GF-D8 (cell line): ENCODE measurements at regions not wholly inside any gene's neighbourhood (a gene's known extent, or its start where the extent isn't known, plus 50 kb on each side); places are given as distances from the start of the nearest gene placed in this dataset.

Experiments used
- DNase-seq: peaks from one replicate; lab custom pipeline; 2025; lab: John Stamatoyannopoulos, UW

GRCh38 chr3:72204452-72204851 is 419.5 kb upstream of the PROK2 start:
- DNase-seq, result no peak

DNA sequence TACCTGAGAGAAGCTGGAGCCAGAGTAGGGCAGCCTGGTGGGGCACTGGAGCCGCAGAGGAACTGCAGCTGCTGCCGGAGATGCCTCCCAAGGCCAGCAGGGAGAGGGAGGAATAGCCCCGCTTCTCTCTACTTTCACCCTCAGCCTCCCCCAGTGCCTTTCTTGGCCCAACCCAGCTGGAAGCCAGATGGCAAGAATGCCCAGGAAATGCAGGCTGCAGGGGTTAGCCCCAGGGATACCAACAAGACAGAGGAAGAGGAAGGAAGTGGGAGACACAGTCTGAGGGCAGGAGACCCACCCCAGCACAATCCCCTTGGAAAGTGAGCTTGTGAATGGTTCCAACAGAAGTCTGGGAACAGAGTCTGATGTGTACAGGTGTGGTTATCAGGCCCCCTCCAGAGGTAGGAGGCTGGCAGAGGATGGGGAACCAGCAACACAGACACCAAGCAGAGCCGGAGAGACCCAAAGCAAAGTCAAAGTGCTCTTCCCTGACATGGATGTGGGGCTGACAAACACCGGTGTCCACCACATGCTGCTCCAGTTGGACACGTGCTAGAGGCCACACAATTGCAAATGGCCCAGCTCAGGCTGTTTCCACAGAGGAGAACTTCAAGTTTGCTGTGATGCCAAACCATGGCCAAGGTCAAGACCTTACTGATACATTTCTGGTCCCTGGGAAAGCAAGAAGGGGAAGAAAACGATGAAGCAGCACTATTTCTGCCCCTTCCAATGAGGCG is 418.8 kb upstream of the PROK2 start:
- DNase-seq, result no peak

DNA sequence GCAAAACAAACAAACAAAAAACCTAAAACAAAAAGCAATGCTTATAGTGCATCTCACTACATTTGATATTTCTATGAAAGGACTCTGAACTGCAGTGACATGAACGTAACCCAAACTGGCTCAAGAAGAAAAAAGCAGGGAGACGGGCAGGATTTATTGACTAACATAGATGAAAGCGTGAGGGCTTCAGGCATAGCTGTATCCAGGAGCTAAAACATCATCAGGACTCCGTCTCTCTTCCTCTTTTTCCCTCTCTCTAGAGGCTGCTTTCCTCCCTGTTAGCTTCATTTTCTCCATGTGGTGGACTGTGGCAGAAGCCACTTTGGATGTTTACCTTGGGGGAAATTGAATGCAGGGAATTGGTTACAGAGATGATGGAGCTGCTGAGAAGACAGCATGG is 418.2 kb upstream of the PROK2 start:
- no peak for DNase-seq

GRCh38 chr3:72200332-72200731 is 415.4 kb upstream of the PROK2 start:
- DNase-seq, result no peak

DNA sequence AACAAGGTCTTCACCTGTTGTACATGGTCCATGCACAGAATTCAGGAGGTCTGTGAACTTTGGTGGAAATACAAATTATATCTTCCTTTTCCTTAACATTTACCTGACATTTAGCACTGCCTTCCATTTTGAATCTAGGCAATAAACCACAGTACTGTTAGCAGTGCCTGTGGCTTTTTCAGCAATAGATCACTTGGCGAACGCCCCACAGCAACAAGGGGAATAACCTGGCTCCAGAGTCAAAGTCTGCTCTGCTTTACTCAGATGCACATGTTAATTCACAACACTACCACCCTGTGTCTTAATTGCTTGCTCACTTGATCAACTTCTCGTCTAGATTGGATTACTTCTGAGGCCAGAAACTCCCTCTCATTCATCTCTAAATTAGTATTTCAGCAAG is 414.6 kb upstream of the PROK2 start:
- no peak for DNase-seq

DNA sequence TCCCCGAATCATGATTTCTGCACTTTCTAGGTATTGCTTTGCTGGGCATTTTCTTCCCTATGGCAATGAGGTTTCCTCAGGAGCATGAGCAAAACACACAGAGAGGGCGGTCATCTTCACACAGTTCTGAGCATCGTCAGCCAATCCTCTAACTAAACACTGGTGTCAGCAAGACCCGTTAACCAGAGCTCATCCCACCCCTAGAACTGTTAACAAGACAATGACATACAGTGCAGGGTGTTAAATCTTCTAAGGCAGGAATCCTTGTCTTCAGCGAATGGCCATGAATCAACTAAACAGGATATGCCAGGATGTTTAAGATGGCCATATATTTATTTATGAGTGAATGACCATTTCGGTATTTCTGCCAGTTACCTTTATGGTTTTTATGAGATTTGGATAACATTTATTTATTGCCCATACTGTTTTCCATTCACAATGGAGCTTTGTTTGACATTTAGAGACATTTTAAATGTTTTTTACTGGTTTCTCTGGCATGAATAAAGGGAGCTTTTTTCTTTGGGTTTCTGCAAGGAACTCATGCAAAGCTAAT is 411.5 kb upstream of the PROK2 start:
- DNase-seq, result no peak

- no peak for DNase-seq
These were observed 410.9 kb upstream of the PROK2 start for GRCh38 chr3:72195895-72196294.

- DNase-seq, result no peak
These were observed 409.5 kb upstream of the PROK2 start for GRCh38 chr3:72194458-72194857.

- DNase-seq, result no peak
These were observed 409.0 kb upstream of the PROK2 start for GRCh38 chr3:72193771-72194430.

DNA sequence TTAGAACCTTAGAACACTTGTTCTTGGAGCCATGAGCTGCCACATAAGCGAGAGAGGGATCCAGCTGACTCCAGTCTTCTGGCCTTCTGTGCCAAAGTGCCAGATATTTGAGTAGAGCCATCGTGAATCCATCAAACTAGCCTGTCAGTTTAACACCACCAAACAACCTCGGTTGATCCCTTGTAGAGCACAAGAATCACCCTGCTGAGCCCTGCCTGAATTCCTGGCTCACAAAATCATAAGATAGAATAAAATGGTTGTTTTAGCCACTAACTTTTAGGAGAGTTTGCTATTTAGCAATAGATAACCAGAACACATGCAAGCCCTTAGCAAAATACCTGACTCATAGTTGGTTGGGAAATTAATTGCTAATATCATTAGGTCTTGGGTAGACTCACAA is 407.6 kb upstream of the PROK2 start:
- no peak for DNase-seq

DNA sequence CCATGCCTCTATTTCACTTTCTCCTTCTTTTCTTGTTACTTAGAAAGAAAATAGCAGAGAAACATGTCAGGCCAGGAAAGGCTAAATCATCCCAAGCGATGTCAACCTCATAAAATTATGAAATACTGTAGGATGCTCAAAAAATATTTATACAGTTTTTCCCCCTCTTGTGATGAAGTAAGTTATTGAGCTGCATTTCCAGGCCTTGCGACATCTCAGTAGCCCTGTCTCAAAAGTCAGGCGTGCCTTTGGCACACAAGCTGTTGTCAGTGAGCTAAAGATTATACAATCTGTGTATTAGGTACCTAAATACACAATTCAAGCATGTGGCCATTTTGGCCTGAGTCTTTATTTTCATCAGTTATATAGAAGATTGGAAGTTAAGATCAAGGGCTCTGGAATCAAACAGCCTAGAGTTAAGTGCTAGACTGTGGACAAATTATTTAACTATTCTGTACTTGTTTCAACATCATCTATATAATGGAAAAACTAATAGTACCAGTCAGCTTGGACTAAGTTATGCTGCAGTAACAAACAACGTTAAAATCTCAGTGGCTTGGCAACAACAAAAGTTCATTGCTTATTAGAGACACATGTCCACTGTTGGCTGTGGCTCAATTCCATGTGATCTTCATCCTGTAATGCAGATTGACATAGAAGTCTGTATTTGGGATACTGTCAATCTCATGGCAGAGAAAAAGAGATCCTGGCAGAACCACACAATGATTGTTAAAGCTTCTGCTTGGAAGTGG is 406.4 kb upstream of the PROK2 start:
- DNase-seq, result no peak

- DNase-seq, result no peak
These were observed 405.1 kb upstream of the PROK2 start for GRCh38 chr3:72190050-72190449.

GRCh38 chr3:72189339-72189738 is 404.4 kb upstream of the PROK2 start:
- no peak for DNase-seq

- DNase-seq, result no peak
These were observed 403.6 kb upstream of the PROK2 start for GRCh38 chr3:72188536-72188935.

DNA sequence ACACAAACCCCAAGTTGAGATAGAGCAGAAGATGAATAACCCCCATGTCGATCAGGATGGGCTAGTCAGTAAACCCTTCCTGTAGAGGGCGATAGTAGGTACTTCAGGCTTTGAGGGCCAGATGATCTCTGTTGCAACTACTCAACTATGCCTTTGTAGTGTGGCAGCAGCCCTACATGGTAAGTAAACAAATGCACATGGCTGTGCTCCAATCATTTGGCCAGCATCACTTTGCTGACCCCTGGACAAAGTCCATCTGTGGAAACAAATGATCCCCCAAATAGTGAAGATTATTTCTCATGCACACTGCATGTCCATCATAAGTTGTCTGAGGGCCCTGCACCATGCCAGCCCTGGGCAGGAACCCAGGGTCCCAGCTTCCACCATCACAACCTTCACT is 402.2 kb upstream of the PROK2 start:
- no peak for DNase-seq

- DNase-seq, result no peak
These were observed 401.5 kb upstream of the PROK2 start for GRCh38 chr3:72186400-72186855.

GRCh38 chr3:72185549-72186399 is 400.8 kb upstream of the PROK2 start:
- no peak for DNase-seq

DNA sequence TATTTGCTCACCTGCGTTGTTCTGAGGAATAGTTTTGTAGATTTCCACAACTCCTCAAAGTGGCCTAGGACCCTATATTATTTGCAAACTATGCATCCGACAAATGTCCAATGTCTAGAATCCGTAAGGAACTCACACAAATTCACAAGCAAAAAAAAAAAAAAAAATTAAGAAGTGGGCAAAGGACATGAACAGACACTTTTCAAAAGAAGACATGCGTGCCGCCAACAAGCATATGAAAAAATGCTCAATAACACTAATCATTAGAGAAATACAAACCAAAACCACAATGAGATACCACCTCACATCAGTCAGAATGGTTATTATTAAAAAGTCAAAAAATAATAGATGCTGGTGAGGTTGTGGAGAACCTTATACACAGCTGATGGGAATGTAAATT is 398.5 kb upstream of the PROK2 start:
- no peak for DNase-seq

DNA sequence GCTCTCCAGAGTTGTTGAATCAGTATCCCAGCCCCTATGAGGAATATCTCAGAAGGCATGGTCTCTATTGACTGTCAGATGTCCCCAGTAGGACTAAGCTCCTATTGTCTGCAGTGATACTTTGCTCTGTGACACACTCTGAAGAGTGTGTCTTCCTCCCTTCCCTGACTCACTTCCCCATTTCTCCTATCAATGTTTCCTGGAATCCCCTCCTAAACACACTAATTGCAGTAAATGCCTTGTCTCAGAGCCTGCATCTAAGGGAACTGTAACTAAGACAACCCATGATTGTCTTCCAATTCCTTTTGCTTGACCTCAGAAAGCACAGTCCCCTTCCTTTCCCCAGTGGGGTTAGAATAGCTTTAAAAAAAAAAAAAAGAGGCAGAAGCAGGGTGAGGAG is 397.3 kb upstream of the PROK2 start:
- DNase-seq, result no peak

DNA sequence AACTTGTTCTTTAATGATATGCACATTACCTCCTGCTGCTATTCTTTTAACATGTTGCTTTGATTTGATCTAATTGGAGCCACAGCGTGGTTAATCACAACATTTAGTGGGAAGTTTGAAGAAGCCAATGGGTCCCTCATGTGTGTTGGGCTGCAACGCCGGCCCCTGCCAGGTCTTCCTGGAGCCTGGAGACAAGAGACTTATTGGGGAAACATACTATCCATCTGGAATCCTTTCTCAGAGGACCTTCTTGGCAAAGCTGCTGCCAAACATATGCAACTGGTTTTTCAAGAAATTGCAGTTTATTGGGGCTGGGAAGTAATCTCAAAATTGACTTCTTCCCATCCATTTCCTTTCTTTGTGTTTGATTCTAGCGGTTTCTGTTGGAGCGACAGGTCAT is 396.3 kb upstream of the PROK2 start:
- DNase-seq, result no peak

DNA sequence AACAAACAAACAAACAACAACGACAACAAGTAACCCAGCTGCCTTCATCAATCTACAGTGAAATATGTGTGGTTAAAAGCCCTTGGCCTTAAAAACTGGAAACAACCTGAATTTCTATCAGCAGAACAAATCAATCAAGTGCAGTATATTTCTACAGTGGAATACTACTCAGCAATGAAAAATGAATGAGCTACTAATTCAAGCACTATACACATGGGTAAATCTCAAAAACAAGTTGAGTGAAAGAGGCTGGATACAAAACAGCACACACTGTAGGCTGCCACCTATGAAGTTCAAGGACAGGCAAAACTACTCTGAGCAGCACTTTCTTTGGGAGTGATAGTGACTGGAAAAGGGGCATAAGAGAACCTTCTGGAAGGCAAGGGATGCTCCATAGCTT is 395.5 kb upstream of the PROK2 start:
- DNase-seq, result no peak

GRCh38 chr3:72179107-72179464 is 394.1 kb upstream of the PROK2 start:
- DNase-seq, result no peak
